T-cell (primary cell): ENCODE measurements at regions not wholly inside any gene's neighbourhood (a gene's known extent, or its start where the extent isn't known, plus 50 kb on each side); places are given as distances from the start of the nearest gene placed in this dataset.

ENCODE experiments used
- ATAC-seq, 4 experiments: fragments of 200-7000 bp in 3 of 4; fragments of 150-1000 bp in 1 of 4; cut with Tn5 transposase; replicated peaks in 1 of 4; 1 replicate in 3 of 4; 2 replicates in 1 of 4; pipeline ENCODE4 v1.10.0; 2021; ENCODE audit warnings: moderate library complexity in 3 of 4, mild to moderate bottlenecking in 2 of 4, moderate number of reproducible peaks in 1 of 4
- CTCF ChIA-PET, 2 donors: fragments of 300-600 bp; sonication (Branson Sonifier 250); formaldehyde crosslinking; loops; one replicate each; lab custom pipeline; 2022; ENCODE audit warnings: antibody characterized with exemption in 2 of 2; lab: Charles Lee
- POLR2A ChIA-PET, 2 donors: fragments of 300-600 bp; sonication (Branson Sonifier 250); formaldehyde crosslinking; loops; one replicate each; lab custom pipeline; 2022; ENCODE audit warnings: antibody characterized with exemption in 2 of 2; lab: Charles Lee
- DNase-seq, 35 experiments: peaks; one replicate each; pipeline versions ENCODE4 v3.0.0 to v3.0.0-alpha.2; 2013 to 2023
- H3K27ac ChIP-seq: one replicate; pipeline ENCODE4 v1.5.1; 2013; ENCODE audit warnings: low read length
- H3K27me3 ChIP-seq, 2 experiments: replicated peaks in 1 of 2; 1 replicate in 1 of 2; 2 replicates in 1 of 2; pipeline versions ENCODE4 v1.6.1 to v1.7.0; 2013; ENCODE audit warnings: low read length in 1 of 2, mixed read lengths in 1 of 2; ENCODE audit not compliant: control insufficient read depth in 2 of 2, insufficient read depth in 2 of 2; ENCODE audit errors: extremely low read depth in 1 of 2
- H3K36me3 ChIP-seq, 2 donors: 1 replicate in 1 of 2; 2 replicates in 1 of 2; pipeline versions ENCODE4 v1.6.1 to v1.7.0; 2013; ENCODE audit warnings: low read length in 1 of 2; ENCODE audit not compliant: control insufficient read depth in 2 of 2, insufficient read depth in 1 of 2; ENCODE audit errors: extremely low read depth in 1 of 2
- H3K4me1 ChIP-seq, 2 experiments: 1 replicate in 1 of 2; 2 replicates in 1 of 2; pipeline versions ENCODE4 v1.6.1 to v1.7.0; 2013; ENCODE audit warnings: low read length in 2 of 2, mixed read lengths in 1 of 2; ENCODE audit not compliant: insufficient read depth in 2 of 2, control insufficient read depth in 1 of 2; ENCODE audit errors: extremely low read depth in 1 of 2
- H3K4me3 ChIP-seq, 2 donors: 1 replicate in 1 of 2; 2 replicates in 1 of 2; pipeline versions ENCODE4 v1.5.1 to v1.7.0; 2013; ENCODE audit warnings: mild to moderate bottlenecking in 2 of 2, low read length in 1 of 2, moderate library complexity in 1 of 2; ENCODE audit not compliant: control insufficient read depth in 1 of 2; ENCODE audit errors: extremely low read depth in 1 of 2
- H3K9me3 ChIP-seq: 2 replicates; pipeline ENCODE4 v1.7.0; 2013
- H3K27ac Mint-ChIP-seq, 2 donors: one replicate each; pipeline ENCODE4 v1.8.0; 2020 to 2021; ENCODE audit warnings: mild to moderate bottlenecking in 2 of 2, mixed read lengths in 2 of 2
- H3K27me3 Mint-ChIP-seq, 2 donors: one replicate each; pipeline ENCODE4 v1.8.0; 2021 to 2022; ENCODE audit warnings: mixed read lengths in 2 of 2
- H3K36me3 Mint-ChIP-seq: one replicate; pipeline ENCODE4 v1.8.0; 2021; ENCODE audit warnings: mixed read lengths
- H3K4me1 Mint-ChIP-seq, 3 donors: one replicate each; pipeline ENCODE4 v1.8.0; 2020 to 2022; ENCODE audit warnings: mixed read lengths in 3 of 3, mild to moderate bottlenecking in 1 of 3
- H3K4me3 Mint-ChIP-seq, 3 donors: one replicate each; pipeline ENCODE4 v1.8.0; 2020 to 2022; ENCODE audit warnings: mild to moderate bottlenecking in 3 of 3, mixed read lengths in 3 of 3, moderate library complexity in 3 of 3
- H3K9me3 Mint-ChIP-seq, 3 donors: one replicate each; pipeline ENCODE4 v1.8.0; 2020 to 2022; ENCODE audit warnings: mixed read lengths in 3 of 3
- WGBS: methylation state at CpG from one replicate; pipeline ENCODE4 v1.1.5; 2013; ENCODE audit warnings: missing lambda C conversion rate; ENCODE audit not compliant: insufficient coverage; 5-methylcytosine and 5-hydroxymethylcytosine counted together

DNA sequence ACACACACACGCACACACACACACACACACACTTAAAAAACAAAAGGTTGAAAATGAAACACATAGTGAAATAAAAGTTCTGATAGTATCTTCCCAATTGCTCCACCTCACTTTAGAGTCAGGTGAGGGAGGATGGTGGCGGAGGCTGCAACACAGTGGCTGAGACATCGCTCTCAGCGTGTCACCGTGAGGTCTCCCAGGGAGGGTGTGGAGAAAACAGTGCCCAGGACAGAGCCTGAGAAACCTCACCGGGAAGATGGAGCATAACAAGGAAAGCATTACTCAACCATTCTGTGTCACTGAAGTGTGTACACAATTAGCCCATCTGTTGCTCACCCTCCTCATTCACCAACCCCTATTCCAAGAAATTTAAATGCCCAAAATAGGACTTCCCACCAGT lies 111.4 kb upstream of the USP29 start:
- no peak overlapping the region for H3K27ac ChIP-seq
- H3K9me3 Mint-ChIP-seq = peaks cover 24 to 43% (median 41%) of the 10 kb centered on the region in 3 donors
- ATAC-seq (no peak), DNase-seq (no peak)
- no peaks in the 10 kb centered on the region for H3K4me1 ChIP-seq
- no peaks in the 10 kb centered on the region for H3K27me3 Mint-ChIP-seq
- H3K36me3 ChIP-seq = no peaks in the 10 kb centered on the region
- no CpG with 5 or more reads among the region's 6 CpGs for WGBS
- H3K4me3 Mint-ChIP-seq = no peak overlapping the region
- no peaks in the 10 kb centered on the region for H3K4me1 Mint-ChIP-seq
- H3K27ac Mint-ChIP-seq = no peak overlapping the region
- POLR2A ChIA-PET = no interaction called here
- H3K9me3 ChIP-seq = no peaks in the 10 kb centered on the region
- peaks cover 0 to 2% of the 10 kb centered on the region in 2 experiments for H3K27me3 ChIP-seq
- H3K4me3 ChIP-seq = no peak overlapping the region
- CTCF ChIA-PET = no interaction called here
- no peaks in the 10 kb centered on the region for H3K36me3 Mint-ChIP-seq

DNA sequence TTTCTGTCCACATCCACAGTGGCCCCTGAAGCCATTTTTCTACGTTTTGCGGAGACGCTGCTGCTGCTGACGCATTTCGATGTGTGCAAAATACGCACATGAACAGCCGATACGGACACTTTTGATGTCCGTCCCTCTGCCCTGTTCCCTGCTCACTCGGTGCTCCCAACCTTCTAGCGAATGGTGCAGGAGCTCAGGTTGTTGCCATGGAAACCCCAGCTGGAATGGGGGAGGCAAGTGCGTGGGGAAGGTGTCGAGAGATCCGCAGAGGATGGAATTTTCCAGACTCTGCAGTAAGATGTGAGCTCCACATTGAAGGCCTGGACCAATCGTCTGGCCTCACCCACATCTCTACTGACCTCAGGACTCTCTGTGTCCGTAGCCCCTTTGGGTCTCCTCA lies 109.2 kb upstream of the USP29 start:
- ATAC-seq (no peak), DNase-seq (no peak)
- Mint-ChIP-seq H3K4me1 (no peaks in the 10 kb centered on the region), H3K4me3 (no peak overlapping the region), H3K9me3 (peaks cover 38 to 51% (median 49%) of the 10 kb centered on the region in 3 donors), H3K36me3 (peaks cover 3% of the 10 kb centered on the region), H3K27me3 (no peaks in the 10 kb centered on the region), H3K27ac (no peak overlapping the region)
- no peaks in the 10 kb centered on the region for H3K4me1 ChIP-seq
- H3K4me3 ChIP-seq = no peak overlapping the region
- no peaks in the 10 kb centered on the region for H3K9me3 ChIP-seq
- H3K27ac ChIP-seq = no peak overlapping the region
- H3K36me3 ChIP-seq = no peaks in the 10 kb centered on the region
- ChIA-PET POLR2A (no interaction called here), CTCF (interaction anchor here in 1 of 2 donors (0.6 kb wide), 1 partner anchor 206 kb away, joined by 3 read pairs; no protein-coding TSS in a partner anchor)
- WGBS = 87% methylated on average over 13 of the region's 16 CpGs
- H3K27me3 ChIP-seq = peaks cover 0 to 2% of the 10 kb centered on the region in 2 experiments

DNA sequence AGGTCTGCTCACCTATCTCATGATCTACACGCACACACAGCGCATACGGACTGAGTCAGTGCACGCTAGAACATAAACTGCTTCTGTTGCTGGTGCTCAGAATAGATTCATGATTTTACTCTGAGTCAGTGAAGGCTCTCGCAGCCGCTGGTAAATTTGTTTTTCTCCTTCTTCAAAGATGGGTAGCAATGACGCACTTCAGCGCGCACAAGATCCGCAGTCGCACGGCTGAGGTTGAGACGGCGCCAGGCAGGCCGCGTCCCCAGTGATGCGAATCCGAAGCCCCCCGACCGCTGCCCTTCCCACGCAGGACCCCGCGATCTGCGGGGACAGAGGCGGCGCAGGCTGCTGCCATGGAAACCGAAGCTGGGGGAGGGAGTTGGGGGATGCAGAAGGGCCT lies 103.7 kb upstream of the USP29 start:
- WGBS = 80% methylated on average over 16 of the region's 27 CpGs
- ChIA-PET POLR2A (no interaction called here), CTCF (no interaction called here)
- Mint-ChIP-seq H3K4me1 (no peaks in the 10 kb centered on the region), H3K27me3 (no peaks in the 10 kb centered on the region), H3K9me3 (peaks cover 23 to 37% (median 34%) of the 10 kb centered on the region in 3 donors), H3K4me3 (no peak overlapping the region), H3K27ac (no peak overlapping the region), H3K36me3 (peaks cover 3% of the 10 kb centered on the region)
- ATAC-seq (no peak), DNase-seq (no peak)
- Histone ChIP-seq H3K27ac (no peak overlapping the region), H3K9me3 (no peaks in the 10 kb centered on the region), H3K4me3 (no peak overlapping the region), H3K27me3 (peaks cover 0 to 6% of the 10 kb centered on the region in 2 experiments), H3K36me3 (no peaks in the 10 kb centered on the region), H3K4me1 (no peaks in the 10 kb centered on the region)

DNA sequence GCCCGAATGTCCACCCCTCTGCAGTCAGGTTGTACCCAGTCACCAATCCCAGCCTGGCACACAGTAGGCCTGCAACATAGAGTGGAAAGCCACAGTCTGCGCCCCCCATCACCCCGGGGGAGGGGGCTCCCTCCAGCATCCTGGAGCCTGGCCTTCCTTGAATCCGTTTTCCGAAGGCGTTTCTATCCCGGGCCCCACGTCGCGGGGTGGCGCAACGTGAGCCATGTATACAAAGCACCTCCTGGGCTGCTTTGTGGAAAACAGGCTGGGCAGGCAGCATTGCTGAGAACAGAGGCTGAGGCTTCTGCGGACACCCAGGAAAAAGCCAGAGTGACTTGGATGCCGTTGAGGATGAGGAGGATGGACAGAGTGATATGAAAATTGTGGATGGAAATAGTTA lies 103.3 kb upstream of the USP29 start:
- no peaks in the 10 kb centered on the region for H3K36me3 ChIP-seq
- H3K4me1 Mint-ChIP-seq = no peaks in the 10 kb centered on the region
- H3K27me3 Mint-ChIP-seq = no peaks in the 10 kb centered on the region
- H3K27me3 ChIP-seq = peaks cover 0 to 6% of the 10 kb centered on the region in 2 experiments
- no peak overlapping the region for H3K27ac ChIP-seq
- ATAC-seq = no peak
- H3K4me1 ChIP-seq = no peaks in the 10 kb centered on the region
- no peaks in the 10 kb centered on the region for H3K9me3 ChIP-seq
- no peak for DNase-seq
- H3K4me3 Mint-ChIP-seq = no peak overlapping the region
- CTCF ChIA-PET = no interaction called here
- POLR2A ChIA-PET = no interaction called here
- whole genome bisulfite sequencing = 76% methylated on average over 14 of the region's 14 CpGs
- H3K4me3 ChIP-seq = no peak overlapping the region
- H3K9me3 Mint-ChIP-seq = peaks cover 23 to 39% (median 34%) of the 10 kb centered on the region in 3 donors
- H3K27ac Mint-ChIP-seq = no peak overlapping the region
- peaks cover 3% of the 10 kb centered on the region for H3K36me3 Mint-ChIP-seq

DNA sequence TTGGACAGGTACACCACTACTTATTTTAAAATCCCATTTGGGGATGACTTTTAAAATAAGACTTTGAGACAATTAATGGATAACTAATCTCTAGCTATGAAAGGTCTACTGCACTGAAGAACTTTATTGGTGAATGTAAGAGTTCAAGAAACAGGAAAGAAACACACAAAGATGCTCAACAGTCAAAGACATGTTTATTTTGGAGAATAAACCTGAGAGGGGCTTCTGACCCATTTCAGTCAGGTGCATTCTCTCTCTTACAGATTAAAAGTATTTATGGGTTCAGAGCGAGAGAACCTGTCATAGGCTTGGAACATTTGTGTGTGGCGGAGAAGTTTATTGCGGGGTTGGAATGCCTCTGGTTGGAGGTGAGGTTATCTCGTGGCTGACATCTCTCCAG lies 94.3 kb upstream of the USP29 start:
- no peaks in the 10 kb centered on the region for H3K27me3 Mint-ChIP-seq
- CTCF ChIA-PET = interaction anchor here in 1 of 2 donors (0.6 kb wide), 1 partner anchor 1107 kb away, joined by 3 read pairs; no protein-coding TSS in a partner anchor
- H3K9me3 ChIP-seq = no peaks in the 10 kb centered on the region

DNA sequence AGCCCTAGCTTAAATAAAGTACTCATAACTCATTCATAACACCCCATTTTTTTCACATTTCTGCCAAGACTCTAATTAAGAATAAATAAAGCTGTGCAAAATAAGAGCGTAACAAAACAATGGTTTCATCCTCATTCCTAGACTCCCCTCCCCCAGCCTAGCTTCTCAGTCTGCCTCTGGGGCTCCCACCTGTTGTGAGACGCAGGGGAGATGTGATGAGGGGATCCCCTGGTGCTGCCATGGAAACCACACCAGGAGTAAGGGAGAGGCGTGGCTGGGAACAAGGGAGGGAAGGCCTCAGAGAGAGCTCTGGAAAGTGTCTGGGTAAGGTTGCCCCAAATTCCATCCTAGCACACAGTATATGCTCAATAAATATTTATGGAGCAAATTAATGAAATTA lies 93.3 kb upstream of the USP29 start:
- H3K27me3 ChIP-seq = peaks cover 0 to 5% of the 10 kb centered on the region in 2 experiments
- no peaks in the 10 kb centered on the region for H3K36me3 Mint-ChIP-seq
- no peaks in the 10 kb centered on the region for H3K4me1 Mint-ChIP-seq
- H3K27me3 Mint-ChIP-seq = no peaks in the 10 kb centered on the region
- H3K27ac ChIP-seq = no peak overlapping the region
- peak overlapping the region in 1 of 2 donors; percentile 8 for H3K4me3 ChIP-seq
- no peaks in the 10 kb centered on the region for H3K4me1 ChIP-seq
- ChIA-PET POLR2A (no interaction called here), CTCF (no interaction called here)
- no peak overlapping the region for H3K27ac Mint-ChIP-seq
- H3K36me3 ChIP-seq = no peaks in the 10 kb centered on the region
- ATAC-seq = no peak
- no peak overlapping the region for H3K4me3 Mint-ChIP-seq
- no CpG with 5 or more reads among the region's 3 CpGs for WGBS
- peaks cover 2% of the 10 kb centered on the region for H3K9me3 ChIP-seq
- no peak for DNase-seq
- H3K9me3 Mint-ChIP-seq = peaks cover 23 to 52% (median 37%) of the 10 kb centered on the region in 3 donors

More for the DNA sequence above, 94.3 kb upstream of the USP29 start:
- Histone ChIP-seq H3K36me3 (no peaks in the 10 kb centered on the region), H3K4me3 (no peak overlapping the region), H3K27me3 (peaks cover 0 to 5% of the 10 kb centered on the region in 2 experiments), H3K4me1 (no peaks in the 10 kb centered on the region), H3K27ac (no peak overlapping the region)
- no peaks in the 10 kb centered on the region for H3K4me1 Mint-ChIP-seq
- no peak overlapping the region for H3K4me3 Mint-ChIP-seq
- no peak for ATAC-seq
- peaks cover 23 to 53% (median 34%) of the 10 kb centered on the region in 3 donors for H3K9me3 Mint-ChIP-seq
- no peaks in the 10 kb centered on the region for H3K36me3 Mint-ChIP-seq
- no peak overlapping the region for H3K27ac Mint-ChIP-seq
- POLR2A ChIA-PET = no interaction called here
- DNase-seq = no peak
- WGBS = 90% methylated on average over 4 of the region's 4 CpGs

DNA sequence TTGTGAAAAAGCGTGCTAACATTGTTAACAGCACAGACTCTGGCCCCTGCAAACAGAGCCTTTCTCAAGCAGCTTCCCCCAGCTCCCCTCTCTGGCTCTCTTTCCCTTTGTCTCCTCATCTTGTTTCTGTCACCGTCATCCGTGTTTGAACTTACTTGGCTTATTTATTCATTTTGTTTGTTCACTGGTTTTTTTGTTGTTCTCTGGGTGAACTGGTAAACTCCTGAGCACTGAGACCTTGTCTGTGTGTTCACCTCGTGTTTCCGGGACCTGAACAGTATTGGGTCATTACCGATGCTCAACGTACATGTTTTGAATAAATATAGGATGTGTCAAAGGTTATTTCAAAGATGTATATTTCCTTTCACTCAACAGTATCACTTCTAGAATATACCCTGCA lies 92.4 kb upstream of the USP29 start:
- H3K27ac Mint-ChIP-seq = no peak overlapping the region
- DNase-seq (no peak), ATAC-seq (no peak)
- Histone ChIP-seq H3K27me3 (peaks cover 0 to 4% of the 10 kb centered on the region in 2 experiments), H3K4me1 (no peaks in the 10 kb centered on the region), H3K9me3 (peaks cover 2% of the 10 kb centered on the region), H3K27ac (no peak overlapping the region), H3K4me3 (no peak overlapping the region), H3K36me3 (no peaks in the 10 kb centered on the region)
- H3K27me3 Mint-ChIP-seq = no peaks in the 10 kb centered on the region
- H3K9me3 Mint-ChIP-seq = peaks cover 23 to 48% (median 37%) of the 10 kb centered on the region in 3 donors
- CTCF ChIA-PET = no interaction called here
- no peaks in the 10 kb centered on the region for H3K36me3 Mint-ChIP-seq
- no peak overlapping the region for H3K4me3 Mint-ChIP-seq
- POLR2A ChIA-PET = no interaction called here
- WGBS = no CpG with 5 or more reads among the region's 7 CpGs
- no peaks in the 10 kb centered on the region for H3K4me1 Mint-ChIP-seq
